Keratinocyte (primary cell): ENCODE measurements at regions not wholly inside any gene's neighbourhood (a gene's known extent, or its start where the extent isn't known, plus 50 kb on each side); places are given as distances from the start of the nearest gene placed in this dataset.

Experiments used
- DNase-seq: peaks from one replicate; pipeline ENCODE4 v3.0.0-alpha.2; 2011; ENCODE audit warnings: low read depth, missing footprints, low spot score
- FAIRE-seq: peaks from 2 replicates; lab custom pipeline; 2011; peaks lifted over from hg19 to GRCh38; lab: Jason Lieb, UNC
- H2AFZ ChIP-seq: 2 replicates; pipeline ENCODE4 v1.6.0; 2012; ENCODE audit warnings: low read length, control low read depth, inconsistent platforms; ENCODE audit not compliant: control insufficient read depth
- H3K27ac ChIP-seq: 2 replicates; pipeline ENCODE4 v1.5.1; 2011; ENCODE audit warnings: low read length; ENCODE audit not compliant: control insufficient read depth, insufficient read depth
- H3K27me3 ChIP-seq: 3 replicates; pipeline ENCODE4 v1.6.0; 2011; ENCODE audit warnings: low read length; ENCODE audit not compliant: control insufficient read depth, insufficient read depth; ENCODE audit errors: extremely low read depth
- H3K36me3 ChIP-seq, 2 experiments: 2 replicates in 1 of 2; 3 replicates in 1 of 2; pipeline ENCODE4 v1.5.1; 2011; ENCODE audit warnings: low read length in 2 of 2, mild to moderate bottlenecking in 1 of 2; ENCODE audit not compliant: control insufficient read depth in 2 of 2, insufficient read depth in 2 of 2; ENCODE audit errors: extremely low read depth in 1 of 2
- H3K4me1 ChIP-seq: 3 replicates; pipeline ENCODE4 v1.5.1; 2011; ENCODE audit warnings: low read length; ENCODE audit not compliant: control insufficient read depth, insufficient read depth; ENCODE audit errors: extremely low read depth
- H3K4me2 ChIP-seq: 3 replicates; pipeline ENCODE4 v1.6.0; 2011; ENCODE audit warnings: low read depth, low read length; ENCODE audit not compliant: control insufficient read depth, insufficient read depth; ENCODE audit errors: extremely low read depth
- H3K4me3 ChIP-seq, 3 experiments: fragments of 200-600 bp in 1 of 3; sonication (generic) in 1 of 3; 2 replicates in 2 of 3; 3 replicates in 1 of 3; pipeline ENCODE4 v1.5.1; 2011 to 2016; ENCODE audit warnings: low read length in 3 of 3, mild to moderate bottlenecking in 3 of 3, control low read depth in 2 of 3, inconsistent platforms in 1 of 3, low read depth in 1 of 3, mixed read lengths in 1 of 3, mixed run types in 1 of 3, moderate library complexity in 1 of 3; ENCODE audit not compliant: control insufficient read depth in 2 of 3, insufficient read depth in 2 of 3; ENCODE audit errors: extremely low read depth in 1 of 3
- H3K79me2 ChIP-seq: 2 replicates; pipeline ENCODE4 v1.6.0; 2012; ENCODE audit warnings: low read length; ENCODE audit not compliant: control insufficient read depth, insufficient read depth
- H3K9ac ChIP-seq: 3 replicates; pipeline ENCODE4 v1.6.0; 2011; ENCODE audit warnings: low read length; ENCODE audit not compliant: control insufficient read depth, insufficient read depth; ENCODE audit errors: extremely low read depth
- H3K9me1 ChIP-seq: 3 replicates; pipeline ENCODE4 v1.6.0; 2011; ENCODE audit warnings: low read length; ENCODE audit not compliant: control insufficient read depth, insufficient read depth; ENCODE audit errors: extremely low read depth
- H3K9me3 ChIP-seq: 2 replicates; pipeline ENCODE4 v1.5.1; 2012; ENCODE audit warnings: low read depth, low read length; ENCODE audit not compliant: control insufficient read depth
- H4K20me1 ChIP-seq: 3 replicates; pipeline ENCODE4 v1.6.0; 2011; ENCODE audit warnings: low read length; ENCODE audit not compliant: control insufficient read depth, insufficient read depth; ENCODE audit errors: extremely low read depth
- EZH2 ChIP-seq: IDR thresholded peaks from one replicate; pipeline ENCODE4 v1.6.1; 2012; ENCODE audit warnings: inconsistent platforms, mild to moderate bottlenecking, low read length, moderate library complexity
- dilution Hi-C: fragments of 300-500 bp; cut with MboI; formaldehyde crosslinking; loops from one replicate; pipeline ENCODE4 v1.7.0; 2020; ENCODE audit warnings: low sequenced_read_pairs; ENCODE audit not compliant: extremely low pct_ligation_motif_present
- TF ChIP-seq, protein P1 (sequence below), 3 experiments: IDR thresholded peaks in 1 of 3; conservative IDR thresholded peaks in 1 of 3; optimal IDR thresholded peaks in 1 of 3; 2 replicates in 2 of 3; 3 replicates in 1 of 3; pipeline versions ENCODE3 to v1.5.1; 2011; ENCODE audit warnings: low read length in 3 of 3, mild to moderate bottlenecking in 3 of 3, moderate library complexity in 2 of 3, control low read depth in 1 of 3, inconsistent platforms in 1 of 3; ENCODE audit not compliant: insufficient read depth in 2 of 3; ENCODE audit errors: extremely low read depth in 1 of 3

DNA sequence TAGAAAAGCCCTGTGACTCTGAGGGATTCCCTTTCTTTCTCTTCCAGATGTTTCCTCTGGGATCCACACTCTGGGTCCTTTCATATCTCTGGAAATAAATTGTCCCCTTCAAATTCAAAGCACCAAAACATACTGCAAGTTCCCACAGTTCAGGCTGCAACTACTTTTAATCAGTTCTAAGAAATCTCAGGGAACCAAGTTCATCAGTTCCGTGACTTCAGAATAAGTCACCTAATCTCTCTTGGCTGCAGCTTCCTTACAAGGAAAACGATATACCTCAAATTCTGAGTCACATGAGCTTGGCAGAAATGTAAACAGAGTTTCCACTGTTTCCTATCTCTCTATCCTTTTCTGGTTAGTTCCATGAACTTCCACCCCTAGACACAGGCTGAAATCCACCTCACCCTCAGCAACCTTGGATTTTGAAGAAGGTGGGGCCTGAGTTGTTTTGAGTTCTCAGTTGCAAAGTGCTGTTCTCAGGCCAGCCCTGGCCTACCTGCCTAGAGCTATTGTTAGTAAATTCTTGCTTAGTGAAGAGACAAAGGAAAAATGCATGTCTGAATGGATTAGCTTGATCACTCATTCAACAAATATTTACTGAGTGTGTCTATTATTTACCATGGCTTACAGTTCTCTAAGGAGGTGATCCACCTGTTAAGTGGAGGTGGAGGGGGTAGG, 59.3 kb upstream of the IL6 start:
- Histone ChIP-seq H3K9me1 (no peaks in the 10 kb centered on the region), H3K27ac (peak overlapping the region; percentile 73), H3K4me3 (no peak overlapping the region), H3K9ac (peak overlapping the region; percentile 17), H3K79me2 (no peaks in the 10 kb centered on the region), H4K20me1 (no peaks in the 10 kb centered on the region), H3K36me3 (no peaks in the 10 kb centered on the region), H3K9me3 (no peaks in the 10 kb centered on the region), H2AFZ (no peak overlapping the region), H3K27me3 (no peaks in the 10 kb centered on the region), H3K4me1 (peaks cover 39% of the 10 kb centered on the region), H3K4me2 (peak overlapping the region; percentile 60)
- TF ChIP-seq, protein P1, sequence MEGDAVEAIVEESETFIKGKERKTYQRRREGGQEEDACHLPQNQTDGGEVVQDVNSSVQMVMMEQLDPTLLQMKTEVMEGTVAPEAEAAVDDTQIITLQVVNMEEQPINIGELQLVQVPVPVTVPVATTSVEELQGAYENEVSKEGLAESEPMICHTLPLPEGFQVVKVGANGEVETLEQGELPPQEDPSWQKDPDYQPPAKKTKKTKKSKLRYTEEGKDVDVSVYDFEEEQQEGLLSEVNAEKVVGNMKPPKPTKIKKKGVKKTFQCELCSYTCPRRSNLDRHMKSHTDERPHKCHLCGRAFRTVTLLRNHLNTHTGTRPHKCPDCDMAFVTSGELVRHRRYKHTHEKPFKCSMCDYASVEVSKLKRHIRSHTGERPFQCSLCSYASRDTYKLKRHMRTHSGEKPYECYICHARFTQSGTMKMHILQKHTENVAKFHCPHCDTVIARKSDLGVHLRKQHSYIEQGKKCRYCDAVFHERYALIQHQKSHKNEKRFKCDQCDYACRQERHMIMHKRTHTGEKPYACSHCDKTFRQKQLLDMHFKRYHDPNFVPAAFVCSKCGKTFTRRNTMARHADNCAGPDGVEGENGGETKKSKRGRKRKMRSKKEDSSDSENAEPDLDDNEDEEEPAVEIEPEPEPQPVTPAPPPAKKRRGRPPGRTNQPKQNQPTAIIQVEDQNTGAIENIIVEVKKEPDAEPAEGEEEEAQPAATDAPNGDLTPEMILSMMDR (optimal IDR thresholded peaks at IDR 0.05 in 1 of 3, IDR thresholded peaks at IDR 0.05 in 1 of 3, conservative IDR thresholded peaks at IDR 0.05 in 1 of 3; ENCODE audit: extremely low read depth in 1 of 3, insufficient read depth in 2 of 3, low read length in 3 of 3): no peak
- no peak for TF ChIP-seq EZH2
- FAIRE-seq: peak; percentile 87
- peak; percentile 72 for DNase-seq
- dilution Hi-C loops: no loop called here

DNA sequence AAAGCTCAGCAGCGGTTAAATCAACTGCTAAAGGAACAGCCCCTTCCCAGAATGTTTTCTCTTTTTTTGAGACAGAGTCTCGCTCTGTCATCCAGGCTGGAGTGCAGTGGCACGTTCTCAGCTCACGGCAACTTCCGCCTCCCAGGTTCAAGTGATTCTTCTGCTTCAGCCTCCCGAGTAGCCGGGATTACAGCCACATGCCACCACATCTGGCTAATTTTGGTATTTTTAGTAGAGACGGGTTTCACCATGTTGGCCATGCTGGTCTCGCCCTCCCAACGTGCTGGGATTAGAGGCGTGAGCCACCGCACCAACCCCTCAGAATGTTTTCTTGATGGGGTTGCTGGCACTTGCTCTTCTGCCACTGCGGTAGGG, 59.8 kb upstream of the IL6 start:
- Histone ChIP-seq H4K20me1 (no peaks in the 10 kb centered on the region), H3K4me1 (peaks cover 37% of the 10 kb centered on the region), H3K4me3 (no peak overlapping the region), H3K9ac (peak overlapping the region; percentile 17), H3K27ac (peak overlapping the region; percentile 73), H3K4me2 (peak overlapping the region; percentile 60), H2AFZ (no peak overlapping the region), H3K27me3 (no peaks in the 10 kb centered on the region), H3K79me2 (no peaks in the 10 kb centered on the region), H3K36me3 (no peaks in the 10 kb centered on the region), H3K9me1 (no peaks in the 10 kb centered on the region), H3K9me3 (no peaks in the 10 kb centered on the region)
- FAIRE-seq (no peak), DNase-seq (no peak)
- no peak for TF ChIP-seq EZH2
- TF ChIP-seq, protein P1 (optimal IDR thresholded peaks at IDR 0.05 in 1 of 3, IDR thresholded peaks at IDR 0.05 in 1 of 3, conservative IDR thresholded peaks at IDR 0.05 in 1 of 3; ENCODE audit: extremely low read depth in 1 of 3, insufficient read depth in 2 of 3, low read length in 3 of 3): no peak
- dilution Hi-C loops: no loop called here
